Lung (tissue), 11 donors: ENCODE measurements at regions not wholly inside any gene's neighbourhood (a gene's known extent, or its start where the extent isn't known, plus 50 kb on each side); places are given as distances from the start of the nearest gene placed in this dataset.

ENCODE experiments used
- ATAC-seq: fragments of 200-7000 bp; cut with Tn5 transposase; one replicate; pipeline ENCODE4 v1.9.1; 2020; ENCODE audit warnings: moderate number of reproducible peaks; ENCODE audit not compliant: insufficient read depth, low FRiP score
- DNase-seq, 3 donors: peaks; one replicate each; pipeline ENCODE4 v3.0.0-alpha.2; 2013 to 2017
- H3K27ac ChIP-seq, 2 donors: one replicate each; pipeline ENCODE4 v1.5.1; 2013; ENCODE audit warnings: mild to moderate bottlenecking in 2 of 2, moderate library complexity in 2 of 2, control low read depth in 1 of 2, inconsistent platforms in 1 of 2, low read depth in 1 of 2, low read length in 1 of 2
- H3K27me3 ChIP-seq, 3 donors: one replicate each; pipeline ENCODE4 v1.5.1; 2013; ENCODE audit warnings: low read length in 2 of 3; ENCODE audit not compliant: control insufficient read depth in 3 of 3, insufficient read depth in 3 of 3
- H3K36me3 ChIP-seq, 4 donors: one replicate each; pipeline ENCODE4 v1.5.1; 2013; ENCODE audit warnings: low read length in 4 of 4, mild to moderate bottlenecking in 1 of 4, moderate library complexity in 1 of 4; ENCODE audit not compliant: control insufficient read depth in 4 of 4, insufficient read depth in 4 of 4
- H3K4me1 ChIP-seq, 5 donors: one replicate each; pipeline ENCODE4 v1.5.1; 2013; ENCODE audit warnings: low read length in 5 of 5, mild to moderate bottlenecking in 2 of 5, moderate library complexity in 1 of 5; ENCODE audit not compliant: control insufficient read depth in 5 of 5, insufficient read depth in 5 of 5
- H3K4me3 ChIP-seq: one replicate; pipeline ENCODE4 v1.5.1; 2013; ENCODE audit warnings: mild to moderate bottlenecking, control low read depth, moderate library complexity
- H3K9ac ChIP-seq, 2 donors: one replicate each; pipeline ENCODE4 v1.5.1; 2013; ENCODE audit warnings: low read length in 2 of 2, control low read depth in 1 of 2; ENCODE audit not compliant: insufficient read depth in 1 of 2
- H3K9me3 ChIP-seq, 4 donors: one replicate each; pipeline ENCODE4 v1.5.1; 2013; ENCODE audit warnings: low read length in 3 of 4, mild to moderate bottlenecking in 1 of 4, moderate library complexity in 1 of 4; ENCODE audit not compliant: control insufficient read depth in 4 of 4, insufficient read depth in 3 of 4
- WGBS, 2 donors: extraction: QIAGEN DNeasy Blood & Tissue Kit; methylation state at CpG; one replicate each; pipeline ENCODE4 v1.1.7; 2013; 5-methylcytosine and 5-hydroxymethylcytosine counted together
- TF ChIP-seq, protein P1 (sequence below): IDR thresholded peaks from 2 replicates; pipeline ENCODE4 v1.5.1; 2012; ENCODE audit warnings: mild to moderate bottlenecking; ENCODE audit errors: control extremely low read depth, extremely low read depth
- donor health status: control.
- donor health status: control.
- donor health status: Bipolar disorder and iron deficiency.
- donor health status: healthy.
- donor health status: DM: yes; HTN: yes; CAD: no.

DNA sequence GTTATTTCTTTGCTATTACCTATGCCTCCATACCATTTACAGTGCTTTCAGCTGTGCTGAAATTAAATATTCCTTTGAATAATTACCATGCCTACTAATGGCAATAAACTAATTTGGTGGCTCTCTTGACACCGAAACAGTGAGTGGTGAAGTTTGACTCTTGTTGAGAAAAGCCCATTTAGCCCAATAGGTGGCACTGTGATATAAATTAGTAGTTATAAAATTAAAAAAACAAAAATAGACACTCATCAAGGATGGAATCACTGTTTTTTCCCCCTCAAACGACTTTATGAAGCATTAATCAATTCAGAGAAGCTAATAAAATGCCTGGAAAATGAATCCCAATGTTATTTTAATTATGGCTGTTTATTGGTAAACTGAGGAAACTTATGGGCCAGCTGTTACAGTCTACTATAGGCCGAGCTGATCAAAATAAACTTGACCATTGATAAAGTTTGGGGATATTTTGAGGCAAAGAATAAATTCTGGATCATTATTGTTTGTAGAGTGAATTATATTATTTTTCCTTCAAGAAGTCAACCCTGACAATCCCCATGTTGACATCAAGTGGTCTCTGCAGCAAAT is 339.6 kb downstream of the TRIB2 start:
- no peak for ATAC-seq
- 42 to 43% methylated on average over 3 of the region's 3 CpGs for WGBS, 2 donors

DNA sequence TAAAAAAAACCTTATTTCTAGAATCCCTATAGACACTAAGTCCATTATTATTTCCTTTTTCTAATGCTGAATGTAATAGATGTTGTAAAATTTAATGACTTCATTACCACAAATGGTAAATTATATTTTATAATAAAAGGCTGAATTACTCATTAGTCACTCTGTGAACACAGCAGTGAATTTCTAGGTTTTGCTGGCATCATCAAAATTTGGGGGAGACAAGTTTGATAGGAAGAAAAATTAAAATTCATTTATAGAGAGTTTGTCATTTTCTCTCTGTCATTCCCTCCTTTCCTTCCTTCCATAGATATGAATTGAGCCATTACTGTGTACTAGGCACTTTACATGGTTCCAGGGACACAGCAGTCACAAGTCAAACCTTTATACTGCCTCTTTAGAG is 340.9 kb downstream of the TRIB2 start:
- TF ChIP-seq, protein P1, sequence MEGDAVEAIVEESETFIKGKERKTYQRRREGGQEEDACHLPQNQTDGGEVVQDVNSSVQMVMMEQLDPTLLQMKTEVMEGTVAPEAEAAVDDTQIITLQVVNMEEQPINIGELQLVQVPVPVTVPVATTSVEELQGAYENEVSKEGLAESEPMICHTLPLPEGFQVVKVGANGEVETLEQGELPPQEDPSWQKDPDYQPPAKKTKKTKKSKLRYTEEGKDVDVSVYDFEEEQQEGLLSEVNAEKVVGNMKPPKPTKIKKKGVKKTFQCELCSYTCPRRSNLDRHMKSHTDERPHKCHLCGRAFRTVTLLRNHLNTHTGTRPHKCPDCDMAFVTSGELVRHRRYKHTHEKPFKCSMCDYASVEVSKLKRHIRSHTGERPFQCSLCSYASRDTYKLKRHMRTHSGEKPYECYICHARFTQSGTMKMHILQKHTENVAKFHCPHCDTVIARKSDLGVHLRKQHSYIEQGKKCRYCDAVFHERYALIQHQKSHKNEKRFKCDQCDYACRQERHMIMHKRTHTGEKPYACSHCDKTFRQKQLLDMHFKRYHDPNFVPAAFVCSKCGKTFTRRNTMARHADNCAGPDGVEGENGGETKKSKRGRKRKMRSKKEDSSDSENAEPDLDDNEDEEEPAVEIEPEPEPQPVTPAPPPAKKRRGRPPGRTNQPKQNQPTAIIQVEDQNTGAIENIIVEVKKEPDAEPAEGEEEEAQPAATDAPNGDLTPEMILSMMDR, result no peak
- DNase-seq, result no peak
- ATAC-seq, result no peak
- no peak overlapping the region for H3K4me3 ChIP-seq
- H3K9ac ChIP-seq, result no peak overlapping the region
- no peaks in the 10 kb centered on the region for H3K9me3 ChIP-seq
- H3K36me3 ChIP-seq, result no peaks in the 10 kb centered on the region
- peaks cover 0 to 9% (median 0%) of the 10 kb centered on the region in 5 donors for H3K4me1 ChIP-seq
- no peaks in the 10 kb centered on the region for H3K27me3 ChIP-seq
- no peak overlapping the region for H3K27ac ChIP-seq

More for the DNA sequence above, 339.6 kb downstream of the TRIB2 start:
- Histone ChIP-seq H3K36me3 (no peaks in the 10 kb centered on the region), H3K4me1 (peaks cover 0 to 9% (median 0%) of the 10 kb centered on the region in 5 donors), H3K27me3 (no peaks in the 10 kb centered on the region), H3K9me3 (no peaks in the 10 kb centered on the region), H3K4me3 (no peak overlapping the region), H3K27ac (no peak overlapping the region), H3K9ac (no peak overlapping the region)
- TF ChIP-seq, protein P1, result no peak
- peak in 2 of 3 donors; percentile 56 to 66 for DNase-seq

DNA sequence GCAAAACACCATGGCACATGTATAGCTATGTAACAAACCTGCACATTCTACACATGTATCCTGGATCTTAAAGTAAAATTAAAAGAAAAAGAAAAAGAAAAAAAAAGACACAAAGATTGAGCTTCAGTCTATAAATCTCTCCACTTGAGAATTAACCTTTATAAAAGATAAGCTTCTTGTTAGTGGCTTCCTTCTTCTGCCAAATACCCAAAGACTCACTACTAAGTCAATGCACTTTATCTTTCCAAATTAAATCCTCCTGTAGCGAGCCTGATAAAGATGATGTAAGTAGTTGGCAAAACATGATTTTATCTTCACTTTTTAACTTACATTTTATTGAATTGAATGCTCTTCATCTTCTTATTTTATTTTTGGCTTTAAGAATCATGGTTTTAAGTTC is 349.9 kb downstream of the TRIB2 start:
- ATAC-seq, result no peak
- Histone ChIP-seq H3K4me3 (no peak overlapping the region), H3K27me3 (no peaks in the 10 kb centered on the region), H3K27ac (no peak overlapping the region), H3K36me3 (no peaks in the 10 kb centered on the region), H3K9ac (no peak overlapping the region), H3K9me3 (no peaks in the 10 kb centered on the region), H3K4me1 (no peaks in the 10 kb centered on the region)
- no peak for DNase-seq
- 80 to 84% methylated on average over 1 of the region's 1 CpG for WGBS, 2 donors
- TF ChIP-seq, protein P1, result no peak

DNA sequence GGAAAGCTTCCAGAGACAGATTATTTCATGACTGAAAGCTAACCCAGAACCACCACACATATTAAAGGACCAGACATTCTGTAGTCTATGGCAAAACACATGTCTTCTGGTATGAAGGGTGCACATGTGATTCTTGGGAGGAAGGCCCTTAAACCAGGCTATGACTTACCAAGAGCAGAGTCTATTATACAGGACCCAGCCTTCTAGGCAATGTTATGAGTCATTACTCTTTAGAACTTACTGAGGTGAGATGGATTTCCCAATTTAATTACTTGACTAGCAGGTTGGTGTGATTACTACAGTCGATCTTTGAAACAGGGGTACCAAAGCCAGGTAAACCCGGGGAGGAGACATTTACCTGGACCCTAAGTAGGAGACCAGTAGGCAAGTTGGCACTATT is 350.8 kb downstream of the TRIB2 start:
- ATAC-seq (no peak), DNase-seq (no peak)
- no peak overlapping the region for H3K9ac ChIP-seq
- H3K4me1 ChIP-seq, result no peaks in the 10 kb centered on the region
- H3K9me3 ChIP-seq, result no peaks in the 10 kb centered on the region
- H3K4me3 ChIP-seq, result no peak overlapping the region
- 92 to 96% methylated on average over 2 of the region's 2 CpGs for WGBS, 2 donors
- no peaks in the 10 kb centered on the region for H3K27me3 ChIP-seq
- no peaks in the 10 kb centered on the region for H3K36me3 ChIP-seq
- no peak overlapping the region for H3K27ac ChIP-seq
- TF ChIP-seq, protein P1, result no peak
